ENCODE measurements at regions not wholly inside any gene's neighbourhood (a gene's known extent, or its start where the extent isn't known, plus 50 kb on each side); places are given as distances from the start of the nearest gene placed in this dataset.

DNA sequence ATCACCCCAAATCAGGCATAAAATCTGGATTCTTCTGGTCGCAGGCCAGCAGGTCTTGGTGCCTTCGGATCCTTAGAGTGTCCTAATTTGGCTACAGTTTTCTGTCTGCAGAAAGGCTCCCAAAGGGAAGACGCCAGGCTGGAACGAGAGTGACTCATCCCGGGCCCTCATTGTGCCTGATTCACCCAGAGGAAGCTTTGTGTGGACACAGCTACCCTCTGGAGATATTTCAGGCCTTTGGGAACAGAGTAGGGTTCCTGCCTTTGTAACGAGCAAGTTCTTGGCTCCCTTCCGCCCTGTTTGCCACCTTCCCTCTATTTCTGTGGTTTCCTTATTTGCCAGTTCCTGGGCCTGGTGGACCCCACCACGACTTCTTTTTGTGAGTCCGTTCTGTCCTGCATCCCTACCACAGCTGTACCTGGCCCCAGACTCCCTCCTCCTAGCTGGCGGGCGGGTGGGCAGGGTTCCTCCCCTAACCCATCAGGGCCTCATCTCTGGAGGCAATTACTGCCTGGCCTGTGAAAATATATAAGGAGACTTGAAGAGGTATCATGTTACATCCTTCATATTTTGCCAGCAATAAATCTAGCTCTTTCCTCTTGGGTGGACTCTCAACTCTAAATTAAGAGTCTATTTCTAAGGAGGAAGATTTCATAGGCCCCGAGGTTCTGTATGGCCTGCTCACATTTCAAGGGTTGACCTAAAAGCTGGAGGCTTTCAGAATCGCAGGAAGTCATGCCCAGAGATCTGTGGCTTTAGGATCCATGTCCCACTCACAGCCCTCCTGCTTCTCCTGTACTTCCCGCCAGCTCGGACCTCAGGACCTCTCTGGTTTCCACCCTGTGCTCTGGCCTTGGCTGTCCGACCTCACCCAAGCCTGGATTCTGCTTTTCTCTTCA is 219.2 kb upstream of the ZNF32 start:
- no peak for DNase-seq (ENCODE audit: low spot score)
- in situ Hi-C loops (cut with HindIII; ENCODE audit: low sequenced_read_pairs), result no loop called here

DNA sequence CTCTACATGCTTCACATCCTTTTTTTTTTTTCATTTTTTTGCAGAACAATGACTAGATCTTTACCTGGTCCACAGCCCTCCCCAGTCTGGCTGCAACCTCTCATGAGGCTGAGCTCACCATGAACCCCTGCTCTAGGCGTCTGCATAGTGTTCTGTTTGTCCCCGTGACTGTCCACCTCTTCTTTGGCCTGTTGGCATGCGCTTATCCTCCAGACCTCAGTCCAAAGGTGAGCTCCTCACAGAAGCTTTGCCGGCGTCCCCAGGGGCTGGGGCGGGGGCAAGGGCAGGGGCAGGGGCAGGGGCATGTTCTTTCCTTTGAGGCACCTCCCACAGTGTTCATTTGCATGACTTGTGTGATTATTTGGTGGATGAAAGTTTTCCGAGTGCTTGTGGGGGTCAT is 218.4 kb upstream of the ZNF32 start:
- in situ Hi-C loops (cut with HindIII; ENCODE audit: low sequenced_read_pairs), result no loop called here
- DNase-seq (ENCODE audit: low spot score), result no peak

DNA sequence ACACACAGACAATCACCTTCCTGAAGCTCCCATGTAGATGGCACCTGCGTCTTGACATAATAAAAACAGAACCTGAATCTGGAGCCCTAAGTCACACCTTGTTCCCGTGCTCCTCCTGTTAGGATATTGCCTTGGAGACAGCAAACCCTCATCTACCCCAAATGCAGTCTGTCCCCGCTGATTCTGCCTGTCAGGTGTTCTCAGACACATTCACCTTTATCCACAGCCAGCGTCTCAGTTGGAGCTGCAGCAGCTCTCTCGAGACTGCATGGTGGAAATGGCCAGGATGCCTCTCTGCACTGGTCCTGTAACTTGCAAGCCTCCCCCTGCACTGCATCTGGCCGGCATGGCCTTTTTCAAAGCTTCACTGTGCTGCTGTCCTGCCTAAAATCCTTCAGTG is 218.0 kb upstream of the ZNF32 start:
- in situ Hi-C loops (cut with HindIII; ENCODE audit: low sequenced_read_pairs), result no loop called here

DNA sequence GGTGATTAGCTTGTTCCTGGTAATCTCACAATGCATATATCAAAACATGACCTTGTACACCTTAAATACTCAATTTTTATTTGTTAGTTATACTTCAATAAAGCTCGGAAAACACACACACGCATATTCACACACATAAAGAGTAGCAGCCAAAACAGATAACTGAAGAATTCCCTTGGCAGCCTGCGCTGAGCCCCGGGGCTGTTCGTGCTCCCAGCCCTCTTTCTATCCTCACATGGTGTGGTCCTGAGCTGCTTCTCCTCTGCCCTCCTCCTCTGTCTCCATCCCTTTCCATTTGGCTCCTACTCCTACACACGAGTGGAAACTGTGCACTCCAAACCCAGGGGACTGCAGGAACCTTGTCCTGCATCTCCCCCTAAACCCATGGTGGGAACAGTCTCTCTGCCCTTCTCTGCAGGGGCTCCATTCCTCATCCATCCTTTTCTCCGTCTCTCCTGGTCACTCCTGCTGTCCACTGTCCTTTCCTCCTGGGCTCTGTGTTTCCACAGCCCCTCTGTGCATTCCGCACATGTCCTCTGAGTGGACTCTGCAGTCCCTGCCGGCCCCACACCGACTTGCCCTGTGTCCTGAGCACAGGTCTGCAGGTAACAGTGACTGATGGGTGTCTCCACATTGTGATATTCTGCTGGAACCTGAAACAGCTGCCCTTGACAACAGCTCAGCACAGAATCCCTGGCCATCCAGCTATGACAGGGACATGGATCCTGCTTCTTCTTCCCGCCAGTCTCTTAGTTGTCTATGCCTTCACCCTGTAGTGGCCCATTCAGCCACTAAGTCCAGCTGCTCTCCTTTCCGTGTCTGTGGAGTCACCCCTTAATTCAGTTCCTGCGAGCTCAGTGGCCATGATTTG is 216.8 kb upstream of the ZNF32 start:
- in situ Hi-C loops (cut with HindIII; ENCODE audit: low sequenced_read_pairs), result no loop called here
- DNase-seq (ENCODE audit: low spot score), result no peak

More for the DNA sequence above, 218.0 kb upstream of the ZNF32 start:
- DNase-seq (ENCODE audit: low spot score), result no peak

DNA sequence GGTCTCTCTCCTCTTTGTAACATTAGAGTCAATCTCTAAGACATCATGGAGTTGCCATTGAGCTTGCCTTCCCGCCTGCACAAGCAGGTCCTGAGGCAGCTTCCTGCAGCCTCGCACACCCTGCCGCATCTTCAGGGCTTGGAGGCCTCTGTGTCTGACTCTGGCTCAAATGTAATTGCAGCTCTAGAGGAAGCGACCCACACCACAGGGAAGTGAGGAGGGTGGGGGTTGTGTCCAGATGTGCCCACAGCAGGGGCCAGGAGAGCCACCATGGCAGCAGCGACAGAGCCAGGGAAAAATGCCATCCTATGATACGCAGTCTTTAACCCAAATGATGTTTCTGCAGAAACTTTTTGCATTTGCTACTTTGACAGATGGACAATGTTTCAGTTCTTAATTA is 216.0 kb upstream of the ZNF32 start:
- DNase-seq (ENCODE audit: low spot score), result no peak
- in situ Hi-C loops (cut with HindIII; ENCODE audit: low sequenced_read_pairs), result no loop called here

DNA sequence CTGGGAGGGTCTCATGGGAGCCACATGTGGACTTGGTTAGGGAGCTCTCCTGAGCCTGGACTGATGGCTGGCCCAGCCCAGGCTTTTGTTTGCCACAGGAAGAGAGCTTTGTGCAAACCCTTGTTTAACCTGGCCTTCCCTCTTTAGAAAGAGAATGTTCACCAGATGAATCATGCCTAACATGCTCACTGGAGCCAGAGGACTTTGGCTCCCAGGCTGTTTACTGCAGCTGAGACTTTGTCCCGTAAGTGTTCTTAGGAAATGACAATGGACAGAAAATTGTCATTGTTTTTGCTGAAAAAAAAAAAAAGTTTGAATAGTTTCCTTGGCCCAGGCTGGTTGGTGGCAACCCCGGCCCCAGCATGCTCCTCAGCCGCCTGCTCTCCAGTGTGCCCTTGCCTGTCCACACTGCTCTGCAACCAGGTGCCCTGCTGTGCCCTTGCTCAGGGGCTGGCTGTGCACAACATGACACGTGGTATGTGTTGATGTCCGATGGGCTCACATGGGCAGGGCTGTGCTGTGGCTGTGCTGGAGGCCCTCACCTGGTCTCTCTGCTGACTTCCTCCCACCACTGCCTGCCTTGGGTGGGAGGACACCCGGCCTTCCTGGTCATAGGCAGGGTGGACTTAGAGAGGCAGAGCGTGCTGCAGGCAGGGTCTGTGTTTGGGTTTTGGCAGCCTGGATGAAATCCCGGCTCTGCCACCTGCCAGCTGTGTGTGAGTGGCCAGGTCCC is 215.3 kb upstream of the ZNF32 start:
- in situ Hi-C loops (cut with HindIII; ENCODE audit: low sequenced_read_pairs), result no loop called here
- DNase-seq (ENCODE audit: low spot score), result no peak

DNA sequence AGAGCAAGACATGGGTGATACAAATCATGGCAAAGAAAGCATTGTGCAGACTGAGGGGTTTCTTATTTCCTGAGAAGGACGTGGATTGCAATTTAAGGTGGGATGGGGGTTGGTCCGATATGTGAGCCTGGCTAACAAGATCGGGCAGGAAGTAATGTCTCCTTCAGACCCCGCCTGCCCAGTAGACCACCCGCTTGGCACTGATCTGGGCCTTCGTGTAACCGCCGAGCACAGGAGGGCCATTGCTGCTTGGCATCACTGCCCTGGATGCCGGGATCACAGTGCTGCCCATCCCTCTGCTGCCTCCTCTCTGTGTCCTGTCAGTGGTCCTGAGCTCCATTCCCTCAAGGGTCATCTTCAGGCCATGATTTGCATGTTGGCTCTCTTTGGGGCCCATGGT is 214.6 kb upstream of the ZNF32 start:
- DNase-seq (ENCODE audit: low spot score), result no peak
- in situ Hi-C loops (cut with HindIII; ENCODE audit: low sequenced_read_pairs), result no loop called here

DNA sequence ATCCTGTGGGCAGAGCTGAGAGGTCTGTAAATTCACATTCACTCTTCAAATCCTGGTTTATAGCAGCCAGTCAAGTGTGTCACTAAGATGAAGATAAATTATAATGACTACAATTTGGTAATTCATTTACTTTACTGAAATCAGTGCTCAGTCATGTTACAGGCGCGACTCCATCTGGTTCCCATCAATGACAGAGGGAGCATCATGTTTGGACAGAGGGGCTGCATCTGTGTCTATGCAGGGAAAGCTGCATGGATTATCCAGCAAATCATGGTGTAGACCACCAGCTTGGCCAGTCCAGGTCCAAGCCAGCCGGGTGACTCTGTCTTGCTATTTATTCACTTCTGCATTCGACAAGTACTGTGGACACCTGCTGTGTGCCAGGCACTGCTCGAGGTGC is 214.1 kb upstream of the ZNF32 start:
- no peak for DNase-seq (ENCODE audit: low spot score)

DNA sequence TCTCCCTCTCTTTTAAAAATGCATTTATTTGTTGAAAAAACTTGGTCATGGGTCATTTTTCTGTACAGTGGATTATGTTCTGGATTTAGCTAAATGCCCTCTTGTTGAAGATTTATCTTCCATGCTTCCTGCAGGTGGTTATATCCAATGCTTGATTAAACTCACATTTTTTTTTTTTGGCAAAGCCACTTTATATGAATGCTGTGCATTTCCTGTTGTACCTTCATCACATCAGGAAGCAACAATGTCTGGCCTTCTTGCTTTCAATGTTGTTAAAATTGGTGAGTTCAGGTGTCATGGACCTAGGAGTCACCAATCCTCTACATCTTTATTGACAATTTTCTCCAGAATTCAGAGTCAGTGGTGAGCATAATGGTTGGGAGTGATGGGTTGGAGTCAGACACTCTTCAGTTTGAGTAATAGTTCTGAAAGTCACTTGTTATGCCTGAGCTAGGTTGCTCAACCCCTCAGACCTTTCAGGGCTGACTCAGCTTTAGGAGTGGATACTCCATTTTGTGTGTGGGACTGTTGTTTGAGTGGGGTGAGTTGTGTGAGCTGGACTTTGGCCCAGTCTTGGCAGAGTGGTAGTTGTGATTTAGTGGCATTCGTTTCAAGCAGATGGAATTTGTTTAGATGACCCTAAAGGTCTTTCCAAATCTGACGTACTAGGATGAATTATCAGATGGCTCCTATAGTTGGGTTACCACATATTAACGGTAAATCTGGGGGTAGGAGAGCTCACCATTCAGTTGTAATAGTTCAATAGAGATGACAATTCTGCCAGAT is 213.5 kb upstream of the ZNF32 start:
- in situ Hi-C loops (cut with HindIII; ENCODE audit: low sequenced_read_pairs), result no loop called here
- DNase-seq (ENCODE audit: low spot score), result no peak

More for the DNA sequence above, 214.1 kb upstream of the ZNF32 start:
- in situ Hi-C loops (cut with HindIII; ENCODE audit: low sequenced_read_pairs), result no loop called here

DNA sequence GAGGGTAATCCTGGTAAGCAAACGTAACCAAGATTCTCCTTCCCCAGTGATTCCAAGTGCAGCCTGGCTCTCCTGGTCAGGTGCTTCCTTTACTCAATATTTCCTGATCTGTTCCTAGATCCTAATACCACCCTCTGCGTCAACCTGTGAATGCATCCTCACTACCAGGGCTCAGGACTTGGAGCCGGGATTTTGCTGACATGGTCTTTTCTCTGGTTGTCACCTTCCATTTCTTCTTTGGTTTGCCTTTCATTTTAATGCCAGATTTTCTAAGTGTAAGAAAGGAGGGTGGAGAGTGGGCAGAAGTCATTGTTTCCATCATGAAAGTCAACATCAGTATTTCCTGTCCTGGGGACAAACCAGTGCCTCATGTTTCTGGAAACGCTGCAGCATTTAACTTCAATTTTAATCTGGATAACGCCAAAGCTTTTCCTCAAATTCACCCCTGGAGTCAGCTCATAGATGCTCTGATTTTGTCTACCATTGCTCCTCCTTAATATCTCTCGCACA is 210.4 kb upstream of the ZNF32 start:
- DNase-seq (ENCODE audit: low spot score), result no peak
- in situ Hi-C loops (cut with HindIII; ENCODE audit: low sequenced_read_pairs), result no loop called here

DNA sequence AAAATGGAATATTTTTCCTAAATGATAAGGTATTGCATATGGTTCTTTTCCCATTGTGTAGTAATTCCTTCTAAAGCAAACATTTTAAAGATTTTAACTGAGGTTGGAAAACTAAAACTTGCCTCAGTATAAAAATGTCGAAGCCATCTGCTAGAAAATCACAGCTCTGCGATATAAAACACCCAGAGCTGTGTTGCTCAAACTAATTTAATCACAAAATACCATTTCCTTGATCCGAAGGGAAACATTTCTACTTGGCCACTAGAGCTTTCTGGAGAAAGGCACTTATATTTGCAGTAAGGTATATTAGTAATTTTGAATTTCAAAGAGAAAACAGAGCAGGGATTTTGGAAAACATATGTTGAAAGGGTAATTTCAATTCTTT is 209.2 kb upstream of the ZNF32 start:
- in situ Hi-C loops (cut with HindIII; ENCODE audit: low sequenced_read_pairs), result no loop called here

DNA sequence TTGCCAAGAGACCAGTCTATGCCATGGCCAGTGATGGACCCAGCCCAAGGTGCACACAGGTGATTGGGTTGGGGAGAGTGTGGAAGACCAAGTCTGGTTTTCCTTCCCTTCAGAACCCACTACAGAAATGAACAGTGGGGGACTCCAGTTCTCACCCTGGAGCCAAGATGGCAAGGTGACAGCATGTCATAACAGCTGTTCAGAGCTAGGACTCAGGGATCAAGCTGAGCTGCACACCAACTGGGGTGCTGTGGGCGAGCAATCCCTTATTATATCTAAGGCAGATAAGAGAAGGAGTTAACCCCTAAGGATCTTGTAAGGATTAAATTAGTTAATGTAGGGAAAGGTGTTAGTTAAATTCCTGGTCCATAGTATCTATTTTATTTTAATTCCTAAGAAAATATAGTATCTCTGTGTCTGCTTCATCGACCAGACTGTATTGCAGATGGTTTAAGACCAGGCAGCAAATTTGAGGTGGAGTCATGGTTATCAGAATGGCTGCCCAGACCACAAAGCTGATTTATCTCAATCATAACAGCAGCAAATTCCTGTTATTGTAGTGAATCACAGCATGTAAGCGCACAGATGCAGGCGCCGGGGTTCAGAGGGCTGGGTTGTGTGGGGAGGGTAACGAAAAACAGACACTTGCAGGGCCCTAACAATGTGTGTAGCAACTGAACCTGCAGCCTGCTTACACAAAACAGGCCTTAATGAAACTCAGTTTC is 208.7 kb upstream of the ZNF32 start:
- no peak for DNase-seq (ENCODE audit: low spot score)
- in situ Hi-C loops (cut with HindIII; ENCODE audit: low sequenced_read_pairs), result no loop called here

More for the DNA sequence above, 209.2 kb upstream of the ZNF32 start:
- DNase-seq (ENCODE audit: low spot score), result no peak

DNA sequence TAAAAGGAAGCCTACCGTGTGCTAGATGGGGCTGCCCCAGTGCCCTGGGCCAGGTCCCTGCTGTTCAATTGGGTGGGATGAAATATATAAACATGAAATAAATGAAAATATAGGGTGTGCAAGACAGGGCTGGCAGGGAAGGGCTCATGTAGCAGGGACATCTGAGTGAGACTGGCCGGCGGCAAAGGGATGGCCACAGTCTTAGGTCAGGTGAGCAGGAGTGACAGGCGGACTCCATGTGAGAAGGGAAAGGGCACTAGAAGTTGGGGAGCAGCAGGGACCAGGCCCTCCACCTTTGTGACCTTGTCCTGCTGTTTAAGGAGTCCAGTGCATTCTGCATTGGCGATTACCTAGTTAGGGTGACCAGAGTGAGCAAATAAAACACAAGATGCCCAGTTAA is 207.6 kb upstream of the ZNF32 start:
- in situ Hi-C loops (cut with HindIII; ENCODE audit: low sequenced_read_pairs), result no loop called here
- DNase-seq (ENCODE audit: low spot score), result no peak

DNA sequence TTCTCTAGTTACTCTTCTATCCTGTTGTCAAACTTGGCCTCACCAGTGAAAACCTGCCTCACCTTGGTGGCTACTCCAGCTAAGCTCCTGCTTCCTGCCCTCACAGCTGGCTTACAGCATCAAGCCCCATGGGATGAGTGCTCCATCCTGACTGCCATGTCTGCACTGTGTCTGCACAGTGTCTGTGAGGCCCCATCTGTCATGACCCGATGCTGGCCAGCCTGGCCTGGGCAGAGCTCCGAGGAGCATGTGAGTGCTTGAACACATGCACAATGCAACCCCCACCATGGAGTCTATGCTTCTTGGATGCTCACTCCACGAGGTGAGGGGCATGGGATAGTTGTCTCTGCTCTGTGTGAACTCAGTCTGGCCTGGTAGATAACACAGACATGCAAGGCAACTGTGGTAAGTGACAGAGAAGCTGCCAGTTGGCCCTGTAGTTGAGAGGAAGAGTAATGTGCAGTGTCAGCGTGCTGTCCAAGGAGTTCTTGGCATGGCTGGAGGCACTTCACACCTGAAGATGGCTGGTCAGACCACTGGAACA is 207.1 kb upstream of the ZNF32 start:
- DNase-seq (ENCODE audit: low spot score), result no peak
- in situ Hi-C loops (cut with HindIII; ENCODE audit: low sequenced_read_pairs), result no loop called here

DNA sequence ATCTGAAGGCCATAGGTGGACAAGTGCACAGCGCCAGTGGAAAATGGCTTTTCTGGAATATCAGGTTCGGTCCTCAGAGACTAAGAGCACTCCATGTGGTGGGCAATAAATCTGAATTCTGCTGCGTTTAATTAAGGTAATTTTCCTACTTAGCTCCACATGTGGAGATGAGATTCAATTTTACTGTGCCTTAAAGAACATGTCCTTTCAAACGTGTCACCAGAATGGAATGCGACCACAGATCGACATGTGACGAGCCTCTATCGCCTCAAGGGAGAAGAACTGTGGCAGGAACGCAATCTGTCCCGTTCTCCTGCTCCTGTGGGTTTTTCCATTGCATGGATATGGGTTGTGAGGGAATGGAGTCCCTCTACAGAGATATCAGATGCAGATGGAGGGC is 205.3 kb upstream of the ZNF32 start:
- in situ Hi-C loops (cut with HindIII; ENCODE audit: low sequenced_read_pairs), result no loop called here
- no peak for DNase-seq (ENCODE audit: low spot score)

DNA sequence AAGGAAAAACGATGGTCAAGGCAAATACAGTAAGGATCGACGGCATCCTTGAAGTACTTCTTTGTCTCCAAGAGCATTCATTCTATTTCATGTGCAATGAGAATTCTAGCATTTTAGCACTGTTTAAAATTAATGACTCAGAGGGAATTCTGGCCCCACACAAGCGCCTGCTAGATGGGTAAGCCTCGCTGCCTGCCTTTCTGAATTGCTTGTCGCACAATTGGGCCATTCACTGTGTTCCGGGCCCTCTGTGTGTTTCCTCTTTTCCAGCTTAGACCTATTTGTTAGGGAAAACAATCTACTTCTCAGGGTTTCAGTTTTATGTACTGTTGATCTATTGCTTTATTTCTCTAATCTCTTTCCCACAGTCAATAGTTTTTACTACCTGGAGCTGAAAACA is 204.7 kb upstream of the ZNF32 start:
- in situ Hi-C loops (cut with HindIII; ENCODE audit: low sequenced_read_pairs), result no loop called here
- DNase-seq (ENCODE audit: low spot score), result no peak

DNA sequence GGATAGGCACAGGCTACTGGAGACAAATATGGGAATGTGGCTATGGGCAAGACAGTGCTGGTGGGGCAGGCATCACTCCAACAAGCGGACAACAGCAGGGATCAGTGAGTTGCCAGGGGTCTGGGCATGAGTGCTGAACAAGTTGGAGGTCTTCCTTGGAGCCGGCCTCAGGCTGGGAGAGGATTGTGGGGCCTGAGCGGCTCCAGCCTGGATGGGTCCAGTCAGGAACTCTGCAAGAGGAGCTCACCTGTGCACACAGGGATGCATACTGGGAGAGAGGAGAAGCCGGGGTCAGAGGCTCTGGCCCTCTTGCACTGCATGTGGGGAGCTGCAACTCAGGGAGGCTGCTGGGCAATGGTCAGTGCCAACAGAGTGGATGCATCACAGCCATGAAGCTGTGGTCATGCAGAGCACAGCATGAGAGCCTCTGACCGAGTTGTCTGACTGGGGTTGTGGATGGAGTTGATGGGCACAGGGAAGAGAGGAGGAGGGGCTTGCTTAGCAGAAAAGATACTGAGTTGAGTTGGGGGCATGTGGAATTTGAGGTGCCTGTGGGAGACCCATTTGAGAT is 204.0 kb upstream of the ZNF32 start:
- no peak for DNase-seq (ENCODE audit: low spot score)
- in situ Hi-C loops (cut with HindIII; ENCODE audit: low sequenced_read_pairs), result no loop called here

DNA sequence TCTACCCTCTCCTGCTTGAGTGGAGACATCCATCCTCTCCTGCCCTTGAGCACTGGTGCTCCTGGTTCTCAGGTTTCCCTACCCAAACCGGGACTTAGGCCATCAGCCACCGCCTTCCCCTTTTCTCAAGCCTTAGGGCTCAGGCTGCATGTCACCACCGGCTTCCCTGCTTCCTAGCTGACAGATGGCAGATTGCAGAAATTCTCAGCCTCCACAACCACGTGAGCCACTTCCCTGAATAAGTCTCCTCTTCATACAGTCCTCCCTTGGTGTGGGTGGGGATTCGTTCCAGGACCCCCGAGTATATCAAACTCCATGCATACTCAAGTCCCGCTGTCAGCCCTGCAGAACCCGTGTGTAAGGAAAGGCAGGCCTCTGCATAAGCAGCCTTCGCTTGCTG is 203.5 kb upstream of the ZNF32 start:
- DNase-seq (ENCODE audit: low spot score), result peak; percentile 77
- in situ Hi-C loops (cut with HindIII; ENCODE audit: low sequenced_read_pairs), result no loop called here

Measured in G401 (cell line).